Psoas muscle (tissue), 7 donors: ENCODE measurements at regions not wholly inside any gene's neighbourhood (a gene's known extent, or its start where the extent isn't known, plus 50 kb on each side); places are given as distances from the start of the nearest gene placed in this dataset.

ENCODE experiments used
- ATAC-seq, 4 donors: fragments of 200-7000 bp; cut with Tn5 transposase; one replicate each; pipeline ENCODE4 v1.9.1; 2020; ENCODE audit warnings: moderate library complexity in 3 of 4, mild to moderate bottlenecking in 2 of 4
- DNase-seq, 2 donors: peaks; one replicate each; pipeline ENCODE4 v3.0.0-alpha.2; 2020
- H3K27ac ChIP-seq: fragments of 200-600 bp; one replicate; pipeline ENCODE4 v1.8.0; 2022
- H3K27me3 ChIP-seq, 3 donors: fragments of 200-600 bp in 1 of 3; one replicate each; pipeline versions ENCODE4 v1.6.1 to v1.8.0; 2013 to 2022; ENCODE audit warnings: low read length in 2 of 3, mild to moderate bottlenecking in 2 of 3, moderate library complexity in 1 of 3; ENCODE audit not compliant: insufficient read depth in 3 of 3
- H3K36me3 ChIP-seq, 2 donors: fragments of 200-600 bp in 1 of 2; one replicate each; pipeline versions ENCODE4 v1.6.1 to v1.8.0; 2013 to 2022; ENCODE audit warnings: low read depth in 1 of 2, mild to moderate bottlenecking in 1 of 2, moderate library complexity in 1 of 2; ENCODE audit not compliant: insufficient read depth in 1 of 2
- H3K4me1 ChIP-seq: fragments of 200-600 bp; one replicate; pipeline ENCODE4 v1.8.0; 2022
- H3K4me3 ChIP-seq: fragments of 200-600 bp; one replicate; pipeline ENCODE4 v1.8.0; 2022; ENCODE audit warnings: mild to moderate bottlenecking
- H3K9me3 ChIP-seq: fragments of 200-600 bp; one replicate; pipeline ENCODE4 v1.8.0; 2022
- WGBS, 3 donors: extraction: QIAGEN DNeasy Blood & Tissue Kit; methylation state at CpG; one replicate each; pipeline versions ENCODE4 v1.1.6 to v1.1.7; 2013; 5-methylcytosine and 5-hydroxymethylcytosine counted together
- intact Hi-C, 2 donors: fragments of 100-400 bp; cut with DNase I; formaldehyde crosslinking; loops; one replicate each; pipeline versions ENCODE4 v1.11.0 to v1.14.2; 2022
- TF ChIP-seq, protein P1 (sequence below): fragments of 200-600 bp; IDR thresholded peaks from one replicate; pipeline ENCODE4 v1.8.0; 2022; ENCODE audit warnings: antibody characterized with exemption
- donor health status: healthy with polysubstance abuse.
- donor health status: DM: no; HTN: no; CAD: no; lungs with moderate emphysema.
- donor health status: Bipolar disorder and iron deficiency.
- donor health status: healthy.
- donor health status: DM: yes; HTN: yes; CAD: no.
- donor health status: DM: no; HTN: no; CAD: no.
- donor health status: DM: yes; HTN: yes; CAD: no.

DNA sequence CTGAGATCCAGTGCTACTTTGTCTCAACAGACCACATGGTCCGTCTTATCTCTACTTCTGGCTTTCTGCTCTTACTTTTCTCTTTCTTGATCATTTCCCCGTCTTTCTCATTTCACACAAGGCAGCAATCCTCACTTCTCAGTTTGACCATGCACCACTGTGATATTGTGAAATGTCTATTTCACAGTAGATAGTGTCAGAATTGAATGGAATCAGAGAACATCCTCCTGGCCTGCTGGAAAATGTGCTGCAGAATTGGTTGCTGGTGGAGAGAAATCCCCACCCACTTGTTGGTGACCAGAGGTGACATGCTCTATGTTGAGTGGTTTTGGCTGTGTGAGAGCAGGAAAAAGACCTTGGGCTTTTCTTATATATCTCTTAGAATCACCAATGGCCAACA is 57.8 kb upstream of the RCN1 start:
- 78 to 92% (median 85%) methylated on average over 2 of the region's 2 CpGs for whole genome bisulfite sequencing, 3 donors
- TF ChIP-seq, protein P1, sequence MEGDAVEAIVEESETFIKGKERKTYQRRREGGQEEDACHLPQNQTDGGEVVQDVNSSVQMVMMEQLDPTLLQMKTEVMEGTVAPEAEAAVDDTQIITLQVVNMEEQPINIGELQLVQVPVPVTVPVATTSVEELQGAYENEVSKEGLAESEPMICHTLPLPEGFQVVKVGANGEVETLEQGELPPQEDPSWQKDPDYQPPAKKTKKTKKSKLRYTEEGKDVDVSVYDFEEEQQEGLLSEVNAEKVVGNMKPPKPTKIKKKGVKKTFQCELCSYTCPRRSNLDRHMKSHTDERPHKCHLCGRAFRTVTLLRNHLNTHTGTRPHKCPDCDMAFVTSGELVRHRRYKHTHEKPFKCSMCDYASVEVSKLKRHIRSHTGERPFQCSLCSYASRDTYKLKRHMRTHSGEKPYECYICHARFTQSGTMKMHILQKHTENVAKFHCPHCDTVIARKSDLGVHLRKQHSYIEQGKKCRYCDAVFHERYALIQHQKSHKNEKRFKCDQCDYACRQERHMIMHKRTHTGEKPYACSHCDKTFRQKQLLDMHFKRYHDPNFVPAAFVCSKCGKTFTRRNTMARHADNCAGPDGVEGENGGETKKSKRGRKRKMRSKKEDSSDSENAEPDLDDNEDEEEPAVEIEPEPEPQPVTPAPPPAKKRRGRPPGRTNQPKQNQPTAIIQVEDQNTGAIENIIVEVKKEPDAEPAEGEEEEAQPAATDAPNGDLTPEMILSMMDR: no peak
- H3K27me3 ChIP-seq: peaks cover 0 to 3% (median 2%) of the 10 kb centered on the region in 3 donors
- no peak for ATAC-seq
- no peak for DNase-seq
- H3K36me3 ChIP-seq: no peaks in the 10 kb centered on the region
- no peaks in the 10 kb centered on the region for H3K4me1 ChIP-seq
- H3K27ac ChIP-seq: no peak overlapping the region
- H3K4me3 ChIP-seq: no peak overlapping the region
- no peaks in the 10 kb centered on the region for H3K9me3 ChIP-seq
- intact Hi-C loops: no loop called here

GRCh38 chr11:32032478-32032877 is 58.4 kb upstream of the RCN1 start:
- Histone ChIP-seq H3K27me3 (peaks cover 0 to 3% (median 2%) of the 10 kb centered on the region in 3 donors), H3K36me3 (no peaks in the 10 kb centered on the region), H3K4me1 (no peaks in the 10 kb centered on the region), H3K27ac (no peak overlapping the region), H3K9me3 (no peaks in the 10 kb centered on the region), H3K4me3 (no peak overlapping the region)
- DNase-seq (no peak), ATAC-seq (no peak)
- WGBS, 3 donors: 39 to 47% (median 43%) methylated on average over 4 of the region's 4 CpGs
- intact Hi-C loops: no loop called here
- TF ChIP-seq, protein P1: no peak

DNA sequence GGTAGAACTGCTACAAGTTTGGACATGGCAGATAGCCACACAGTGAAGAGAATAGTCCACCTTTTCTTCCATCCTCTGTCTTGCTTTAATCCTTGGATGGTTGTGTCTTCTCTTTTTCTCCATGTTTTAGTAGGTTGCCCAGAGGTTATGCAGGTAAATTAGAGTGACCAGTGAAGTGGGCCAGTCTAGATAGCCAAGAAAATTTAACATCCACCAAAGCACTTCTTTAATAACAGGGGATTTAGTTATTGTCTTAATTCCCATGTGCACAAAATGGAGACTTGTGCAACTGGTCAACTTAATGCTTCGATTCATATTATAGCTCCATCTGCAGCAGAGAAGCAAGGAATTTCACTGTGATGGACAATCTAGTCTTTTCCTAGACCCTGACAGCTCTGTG is 58.8 kb upstream of the RCN1 start:
- DNase-seq (no peak), ATAC-seq (no peak)
- H3K27ac ChIP-seq: no peak overlapping the region
- H3K36me3 ChIP-seq: no peaks in the 10 kb centered on the region
- no peak overlapping the region for H3K4me3 ChIP-seq
- WGBS, 3 donors: 77 to 92% (median 87%) methylated on average over 1 of the region's 1 CpG
- H3K9me3 ChIP-seq: no peaks in the 10 kb centered on the region
- peaks cover 0 to 3% (median 2%) of the 10 kb centered on the region in 3 donors for H3K27me3 ChIP-seq
- H3K4me1 ChIP-seq: no peaks in the 10 kb centered on the region
- TF ChIP-seq, protein P1: no peak
- intact Hi-C loops: no loop called here

GRCh38 chr11:32030875-32031503 is 59.9 kb upstream of the RCN1 start:
- WGBS, 3 donors: 80 to 84% (median 81%) methylated on average over 10 of the region's 10 CpGs
- Histone ChIP-seq H3K4me3 (no peak overlapping the region), H3K4me1 (no peaks in the 10 kb centered on the region), H3K9me3 (no peaks in the 10 kb centered on the region), H3K36me3 (no peaks in the 10 kb centered on the region), H3K27ac (no peak overlapping the region), H3K27me3 (peaks cover 0 to 3% (median 2%) of the 10 kb centered on the region in 3 donors)
- ATAC-seq (no peak), DNase-seq (no peak)
- intact Hi-C loops: no loop called here
- TF ChIP-seq, protein P1: no peak

- no peaks in the 10 kb centered on the region for H3K9me3 ChIP-seq
- DNase-seq (no peak), ATAC-seq (no peak)
- no peak overlapping the region for H3K27ac ChIP-seq
- WGBS, 3 donors: 61 to 66% (median 62%) methylated on average over 4 of the region's 4 CpGs
- H3K36me3 ChIP-seq: no peaks in the 10 kb centered on the region
- intact Hi-C loops: no loop called here
- H3K4me3 ChIP-seq: no peak overlapping the region
- TF ChIP-seq, protein P1: no peak
- H3K27me3 ChIP-seq: peaks cover 0 to 5% (median 3%) of the 10 kb centered on the region in 3 donors
- H3K4me1 ChIP-seq: no peaks in the 10 kb centered on the region
Measured at GRCh38 chr11:32029721-32030120, 61.2 kb upstream of the RCN1 start.
